ENCODE measurements at regions not wholly inside any gene's neighbourhood (a gene's known extent, or its start where the extent isn't known, plus 50 kb on each side); places are given as distances from the start of the nearest gene placed in this dataset.

DNA sequence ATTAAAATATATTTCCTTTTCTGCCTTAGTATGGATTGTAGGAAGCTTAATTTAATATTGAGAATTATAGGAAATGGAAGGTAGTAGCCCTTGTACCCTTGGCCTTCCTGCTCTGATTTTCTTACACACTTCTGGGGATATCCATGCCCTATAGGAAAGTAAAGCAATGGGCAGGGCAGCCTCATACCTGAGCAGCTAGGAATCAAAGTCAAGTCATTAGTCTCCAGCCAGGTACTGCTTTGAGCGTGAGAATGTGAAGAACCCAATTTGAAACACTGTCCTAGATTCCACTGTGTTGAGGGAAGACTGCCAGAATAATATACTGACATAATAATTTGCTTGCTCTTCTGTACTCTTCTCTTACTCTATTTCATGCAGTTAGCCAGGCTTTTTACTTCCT, 51.0 kb upstream of the L3MBTL3 start:
- DNase-seq: no peak

DNA sequence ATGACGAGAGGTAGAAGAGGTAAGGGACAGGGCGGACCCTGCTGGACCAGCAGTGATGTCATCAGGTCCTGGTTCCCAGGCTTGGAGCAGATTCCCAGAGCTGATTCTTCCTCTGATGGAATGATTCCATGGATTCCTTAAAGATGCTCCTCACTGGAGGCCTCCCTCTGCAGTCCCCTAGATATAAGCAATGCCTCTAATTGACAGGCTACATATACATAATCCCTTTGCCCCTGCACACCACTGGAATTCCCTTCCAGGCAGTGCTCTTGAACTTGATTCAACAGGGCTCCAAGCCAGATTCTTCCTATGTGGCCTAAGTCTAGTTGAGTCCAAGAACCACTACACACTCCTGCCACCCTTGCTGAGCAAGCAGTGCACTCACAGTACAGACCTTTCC, 52.3 kb upstream of the L3MBTL3 start:
- DNase-seq: no peak

DNA sequence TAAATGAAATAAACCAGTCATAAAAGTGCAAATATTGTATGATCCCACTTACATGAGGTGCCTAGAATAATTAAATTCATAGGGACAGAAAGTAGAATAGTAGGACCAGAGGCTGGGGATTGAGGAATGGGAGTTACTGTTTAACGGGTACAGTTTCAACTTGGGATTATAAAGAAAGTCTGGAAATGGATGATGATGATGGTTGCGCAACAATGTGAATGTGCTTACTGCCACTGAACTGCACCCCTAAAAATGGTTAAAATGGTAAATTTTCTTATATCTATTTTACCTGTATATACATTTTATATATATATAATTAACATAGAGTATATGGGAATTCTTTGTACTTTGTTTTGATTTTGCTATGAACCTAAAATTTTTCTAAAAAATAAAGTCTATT, 53.3 kb upstream of the L3MBTL3 start:
- no peak for DNase-seq

DNA sequence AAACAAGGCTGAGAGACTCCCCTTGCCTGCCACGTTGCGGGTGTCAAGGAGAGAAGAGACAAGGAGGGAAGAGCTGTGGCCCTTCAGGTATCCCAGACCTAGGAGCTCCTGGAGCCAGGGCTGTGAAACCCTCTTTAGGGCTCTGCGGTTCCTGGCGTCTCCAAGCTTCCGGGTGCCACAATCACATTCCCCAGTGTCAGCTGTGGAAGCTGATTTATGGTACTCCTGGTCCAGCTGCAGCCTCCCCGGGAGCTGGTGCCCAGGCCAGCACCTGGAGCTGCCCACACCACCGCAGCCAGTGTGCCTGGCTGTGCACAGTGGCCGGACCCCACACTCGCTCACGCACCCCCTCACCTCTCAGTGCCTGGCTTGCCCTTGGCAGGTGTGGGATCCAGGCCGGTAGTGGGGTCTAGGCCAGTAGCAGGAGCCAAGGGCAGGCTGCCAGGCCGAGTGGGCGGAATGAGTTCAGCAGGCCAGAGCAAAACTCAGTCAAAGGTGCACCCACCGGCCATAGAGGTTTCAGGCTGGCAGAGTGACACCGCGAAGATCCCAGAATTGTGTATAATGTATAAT, 58.9 kb upstream of the L3MBTL3 start:
- DNase-seq: no peak

DNA sequence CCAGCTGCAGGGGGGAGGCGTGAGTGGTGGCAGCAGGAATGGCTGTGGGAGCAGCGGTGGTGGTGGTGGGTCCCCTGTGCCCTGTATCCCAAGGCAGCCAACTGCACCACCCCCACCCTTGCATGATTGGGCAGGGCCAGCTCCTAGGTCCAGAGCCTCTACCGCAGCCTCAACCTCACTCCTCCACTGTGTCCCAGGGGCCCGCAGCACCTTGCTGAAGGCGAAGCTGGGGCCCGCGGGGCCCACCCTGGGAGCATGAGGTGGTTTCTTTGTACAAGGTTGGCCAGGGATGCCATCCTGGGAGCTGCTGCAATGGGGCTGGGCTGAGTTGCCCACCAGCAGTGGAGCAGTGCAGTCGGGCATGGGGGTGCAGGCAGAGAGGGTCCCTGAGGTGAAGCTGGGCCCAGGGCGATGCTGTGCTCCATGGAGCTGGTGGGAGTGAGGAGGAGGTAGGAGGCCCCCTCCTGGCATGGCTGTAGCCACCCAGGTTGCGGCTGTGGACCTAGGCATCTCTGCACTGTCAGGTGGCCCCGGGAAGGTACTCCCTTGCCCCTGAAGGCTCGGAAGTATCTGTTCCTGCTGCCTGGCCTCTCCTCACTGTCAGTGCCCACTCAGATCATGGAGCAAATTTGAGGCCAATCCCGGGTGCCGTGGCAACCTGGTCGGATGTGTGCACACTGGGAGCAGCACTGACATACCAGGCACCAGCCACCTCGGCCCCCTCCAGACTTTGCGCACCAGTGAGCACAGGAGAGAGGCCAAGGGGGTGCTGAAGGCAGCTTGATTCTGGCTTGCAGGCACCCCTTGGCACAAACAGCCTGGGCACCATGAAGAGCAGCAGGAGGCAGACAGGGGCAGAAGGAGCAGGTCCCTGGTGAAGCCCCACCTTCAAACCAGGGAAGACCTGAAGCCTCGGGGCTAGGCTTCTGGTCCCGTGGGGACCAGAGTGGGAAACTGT, 60.2 kb upstream of the L3MBTL3 start:
- DNase-seq: no peak

DNA sequence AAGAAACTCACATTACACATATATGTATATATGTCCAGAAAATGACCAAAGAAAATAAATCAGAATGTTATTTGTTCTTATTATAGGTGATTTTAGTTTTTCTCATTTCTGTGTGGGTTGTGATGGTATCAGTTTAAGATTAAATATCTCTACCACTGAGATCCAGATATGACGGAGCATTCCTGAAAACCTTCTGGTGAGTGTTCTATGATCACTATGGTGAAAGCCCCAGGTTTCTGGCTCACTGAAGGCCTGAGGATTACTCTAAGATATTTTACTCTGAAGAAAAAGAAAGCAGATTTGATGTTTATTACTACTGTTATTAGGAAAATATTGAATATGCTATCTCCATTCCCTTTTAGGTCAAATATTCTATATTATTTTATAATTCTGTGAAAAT, 62.8 kb upstream of the L3MBTL3 start:
- DNase-seq: no peak

DNA sequence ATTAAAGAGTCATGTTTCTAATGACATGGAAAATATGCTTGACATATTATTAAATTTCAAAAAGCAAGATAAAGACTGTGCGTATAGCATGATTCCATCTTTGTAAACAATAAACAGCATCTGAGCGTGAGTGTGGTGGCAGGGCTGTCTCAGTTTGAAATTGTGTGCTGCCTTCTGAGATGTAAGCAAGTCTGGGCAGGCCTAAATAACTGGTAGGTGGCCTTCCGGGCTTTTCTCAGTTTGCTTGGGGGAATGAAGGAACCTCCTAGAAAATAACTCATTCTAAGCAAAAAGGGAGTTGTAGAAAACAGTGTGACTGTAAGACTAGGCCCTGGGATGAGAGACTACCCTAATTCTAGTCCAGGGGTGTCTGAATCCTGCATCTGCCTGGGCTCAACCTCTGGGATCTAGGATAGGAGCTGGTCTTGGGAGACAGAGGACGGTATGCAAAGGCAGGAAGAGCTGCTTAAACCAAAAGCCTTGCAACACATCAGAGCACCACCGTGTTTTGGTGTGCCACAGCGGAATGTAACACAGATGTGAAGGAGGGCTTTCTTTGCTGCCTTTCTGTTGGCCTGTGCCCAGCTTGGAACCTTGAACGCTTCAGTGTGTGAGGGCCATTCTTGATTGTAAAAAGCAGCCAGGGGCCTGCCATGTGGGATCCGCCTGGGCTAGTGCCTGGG, 63.5 kb upstream of the L3MBTL3 start:
- no peak for DNase-seq

DNA sequence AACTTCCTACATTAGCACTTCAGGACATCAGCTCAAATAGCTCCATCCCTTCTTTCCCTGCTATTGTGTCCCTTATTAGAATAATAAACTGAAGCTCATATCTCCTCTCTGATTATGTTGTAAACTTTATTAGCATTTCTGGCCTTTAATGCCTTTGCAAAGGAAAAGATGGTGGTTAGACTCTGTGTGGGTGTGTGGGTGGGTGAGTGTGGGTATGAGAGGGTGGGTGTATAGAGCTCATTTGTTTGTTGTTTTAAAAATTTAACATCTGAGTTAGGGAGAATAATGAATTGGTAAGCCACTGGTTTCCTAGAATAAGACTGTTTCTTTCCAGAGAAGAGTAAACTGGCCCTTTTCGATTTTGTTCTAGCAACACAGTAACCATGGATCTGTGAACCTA, 70.6 kb upstream of the L3MBTL3 start:
- no peak for DNase-seq

DNA sequence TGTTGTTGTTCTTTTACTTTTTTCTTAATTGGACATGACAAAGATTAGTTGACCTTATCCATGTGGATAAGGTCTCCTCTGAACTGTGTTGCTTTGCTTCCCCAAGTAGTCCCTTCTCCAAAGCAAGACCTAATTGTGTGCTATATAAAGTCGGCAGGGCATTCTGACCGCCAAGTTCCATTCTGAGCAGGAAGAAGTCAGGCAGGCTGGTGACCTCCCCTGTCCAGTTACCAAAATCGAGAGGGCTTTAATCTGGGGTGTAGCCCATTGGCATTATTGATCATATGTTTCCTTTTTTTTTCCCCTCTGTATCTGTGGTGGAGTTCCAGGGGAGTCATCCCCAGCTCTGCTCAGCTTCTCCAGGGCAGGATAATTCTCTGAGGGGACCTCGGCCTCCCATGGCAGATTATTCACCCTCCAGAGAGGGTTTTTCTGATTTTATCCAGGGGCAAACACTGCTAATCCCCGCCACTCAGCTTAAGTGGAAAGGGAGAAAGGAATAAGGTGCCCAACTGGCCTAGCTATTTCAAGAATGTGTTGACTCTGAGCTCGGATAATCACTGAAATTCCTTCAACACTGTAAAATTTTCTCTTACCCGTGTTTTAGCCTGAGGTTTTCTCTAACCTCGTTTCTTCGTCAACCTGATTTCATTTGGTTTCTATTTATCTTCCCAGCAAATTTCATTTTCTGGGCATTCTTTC, 71.8 kb upstream of the L3MBTL3 start:
- no peak for DNase-seq

DNA sequence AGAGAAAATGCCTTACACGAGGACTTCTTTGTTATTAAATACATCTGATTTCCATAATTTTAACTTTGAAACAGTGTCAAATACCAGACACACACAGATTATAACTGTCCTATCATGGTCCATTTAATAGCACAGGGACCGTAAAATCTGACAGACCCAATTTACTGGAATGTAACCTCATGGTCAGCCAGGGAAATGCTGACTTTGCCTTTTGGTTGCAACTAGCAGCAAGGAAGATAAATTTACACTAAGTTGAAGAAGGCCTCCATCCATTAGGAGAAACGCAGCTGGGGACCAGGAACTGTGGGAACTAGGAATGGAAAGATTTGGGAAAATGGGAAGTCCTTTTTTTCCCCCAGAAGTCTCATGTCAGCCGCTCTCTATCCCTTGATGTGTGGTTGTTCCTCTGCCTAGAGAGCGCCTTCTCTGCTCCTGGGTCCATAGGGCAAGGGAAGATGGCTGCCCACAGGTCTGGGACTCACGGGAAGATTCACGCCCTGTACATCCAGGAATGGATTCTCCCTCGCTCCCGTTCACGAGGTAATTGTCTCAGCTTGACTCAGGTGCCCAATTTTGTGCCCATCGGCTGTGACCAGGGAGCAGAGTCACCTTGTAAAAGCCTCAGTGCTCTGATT, 74.6 kb upstream of the L3MBTL3 start:
- no peak for DNase-seq

DNA sequence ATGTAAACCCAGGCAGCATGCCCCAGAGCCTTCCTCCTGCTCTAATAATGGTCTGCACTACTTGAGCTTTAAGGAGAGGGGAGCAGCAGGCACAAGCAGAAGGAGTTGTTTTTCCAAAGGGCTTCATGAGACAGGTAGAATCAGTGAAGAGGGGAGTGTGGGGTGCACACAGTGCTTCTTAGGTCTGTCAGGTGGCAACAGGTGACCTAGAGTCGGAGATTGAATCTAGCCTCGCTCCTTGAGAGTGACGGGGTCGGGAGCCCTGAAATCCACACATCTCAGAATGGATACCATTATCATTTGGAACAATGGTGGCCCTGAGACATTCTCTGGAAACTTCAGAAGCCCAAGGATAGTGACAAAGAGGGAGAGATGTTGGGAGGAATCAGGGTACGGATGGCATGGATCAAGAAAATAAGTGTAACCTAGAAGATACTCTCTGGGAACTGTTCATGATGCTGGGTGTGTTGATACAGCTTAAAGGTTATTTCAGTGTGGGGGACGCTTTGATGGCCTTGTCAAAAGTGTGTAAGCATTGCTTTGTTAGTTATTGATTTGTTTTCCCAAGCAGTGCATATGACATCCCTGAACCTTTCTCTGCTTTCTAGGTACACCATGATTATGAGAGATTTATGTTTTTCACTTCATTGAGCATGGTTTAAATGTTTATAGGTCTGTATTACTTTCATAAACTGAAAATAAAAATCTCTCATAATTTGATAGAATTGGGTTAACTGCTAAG, 77.8 kb upstream of the L3MBTL3 start:
- no peak for DNase-seq

DNA sequence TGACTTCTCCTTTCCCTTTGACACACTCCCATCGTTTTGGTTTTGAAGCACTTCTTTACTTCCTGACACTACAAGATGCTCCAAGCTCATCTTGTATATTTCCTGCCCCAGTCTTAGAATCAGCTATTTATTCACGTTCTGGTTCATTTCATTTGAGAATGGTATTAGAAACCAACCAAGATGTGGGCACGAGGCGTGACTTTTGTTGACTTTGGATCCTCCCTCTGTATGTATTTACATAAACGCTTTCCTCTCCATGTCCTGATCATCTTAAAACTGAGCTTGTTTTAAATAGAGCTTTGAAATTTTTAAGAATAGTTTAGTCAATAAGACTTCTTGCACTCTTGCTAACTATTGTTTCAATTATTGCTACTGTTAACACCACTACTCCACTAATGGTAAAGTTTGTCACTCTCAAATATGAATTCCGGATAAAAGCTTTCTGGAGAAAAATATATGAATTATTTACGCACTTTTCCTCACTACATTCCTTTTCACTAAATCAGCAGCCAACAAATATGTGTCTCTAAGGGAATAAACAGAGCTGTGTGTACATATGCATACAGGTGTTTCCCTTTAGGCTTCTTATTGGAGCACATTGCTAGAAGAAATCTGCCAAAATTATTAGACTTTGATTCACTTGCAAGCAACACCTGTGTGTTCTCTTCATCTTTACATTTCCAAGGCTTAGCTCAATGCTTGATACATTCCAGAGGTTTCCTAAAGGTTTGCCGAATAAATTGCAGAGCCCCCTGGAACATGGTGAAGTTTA, 77.3 kb upstream of the TMEM244 start:
- DNase-seq: no peak

DNA sequence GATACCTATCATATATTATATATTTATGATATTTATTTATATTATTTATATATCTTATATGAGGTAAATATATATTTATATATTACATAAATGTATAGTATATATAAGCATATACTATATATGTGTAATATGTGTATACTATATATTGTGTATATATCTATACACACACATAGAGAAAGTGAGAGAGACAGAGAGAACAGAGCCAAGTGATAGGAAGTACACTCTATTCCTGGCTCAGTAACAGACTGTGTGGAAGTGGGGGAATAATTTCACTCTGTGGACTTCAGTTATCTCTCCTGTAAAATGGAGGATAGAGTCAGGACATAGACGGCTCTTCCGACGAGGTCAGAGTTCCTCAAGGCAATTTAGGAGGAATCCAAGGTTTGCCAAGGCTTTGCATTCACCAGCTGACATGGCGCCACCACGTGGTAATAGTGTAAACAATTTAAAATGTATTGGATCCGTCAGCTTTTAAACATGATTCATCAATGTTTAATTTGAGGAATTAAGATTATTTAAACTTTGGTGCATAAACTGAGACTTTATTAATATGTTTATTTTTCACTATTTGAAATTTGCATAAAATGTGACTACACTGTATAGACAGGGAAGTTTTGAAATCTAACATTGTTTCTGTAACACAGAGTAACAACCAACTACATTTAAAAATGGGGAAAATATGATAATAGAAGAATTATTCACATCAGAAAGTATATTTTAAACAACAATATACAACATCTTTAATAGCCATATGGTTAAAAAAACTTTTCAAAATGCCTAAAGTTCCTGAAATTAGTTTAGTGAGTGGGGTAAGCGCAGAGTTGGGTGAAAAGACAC, 75.4 kb upstream of the TMEM244 start:
- peak; percentile 53 for DNase-seq

DNA sequence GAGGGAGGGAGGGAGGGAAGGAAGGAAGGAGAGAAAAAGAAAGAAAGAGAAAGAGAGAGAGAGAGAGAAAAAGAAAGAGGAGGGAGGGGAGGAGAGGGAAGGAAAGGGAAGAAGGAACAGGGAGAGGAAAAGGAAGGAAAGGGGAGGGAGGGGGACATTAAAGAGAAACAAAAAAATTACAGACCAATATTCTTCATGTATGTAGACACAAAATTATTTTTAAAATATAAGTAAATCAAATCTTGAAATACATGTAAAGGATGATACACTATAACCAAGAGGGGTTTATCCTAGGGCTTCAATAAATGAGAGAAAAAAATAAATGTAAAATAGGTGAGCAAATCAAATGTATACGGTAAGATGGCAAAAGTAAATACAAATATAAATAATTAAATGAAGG, 71.2 kb upstream of the TMEM244 start:
- no peak for DNase-seq

DNA sequence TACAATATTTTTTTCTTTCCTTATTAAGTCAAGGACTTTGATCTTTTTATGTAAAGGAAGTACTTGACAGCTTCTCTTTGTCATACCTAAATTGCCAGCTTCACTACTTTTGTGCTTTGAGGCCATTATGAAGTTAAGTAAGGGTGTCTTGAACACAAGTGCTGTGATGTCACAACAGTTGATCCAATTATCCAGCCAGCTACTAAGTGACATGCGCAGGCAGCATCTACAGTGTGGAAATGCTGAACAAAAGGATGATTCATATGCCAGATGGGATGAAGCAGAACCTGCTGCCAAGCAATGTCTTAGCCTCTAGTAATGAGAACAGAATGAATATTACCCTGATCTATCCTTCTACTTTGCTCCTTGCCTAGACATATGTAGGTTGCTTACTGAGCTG, 68.3 kb upstream of the TMEM244 start:
- no peak for DNase-seq

DNA sequence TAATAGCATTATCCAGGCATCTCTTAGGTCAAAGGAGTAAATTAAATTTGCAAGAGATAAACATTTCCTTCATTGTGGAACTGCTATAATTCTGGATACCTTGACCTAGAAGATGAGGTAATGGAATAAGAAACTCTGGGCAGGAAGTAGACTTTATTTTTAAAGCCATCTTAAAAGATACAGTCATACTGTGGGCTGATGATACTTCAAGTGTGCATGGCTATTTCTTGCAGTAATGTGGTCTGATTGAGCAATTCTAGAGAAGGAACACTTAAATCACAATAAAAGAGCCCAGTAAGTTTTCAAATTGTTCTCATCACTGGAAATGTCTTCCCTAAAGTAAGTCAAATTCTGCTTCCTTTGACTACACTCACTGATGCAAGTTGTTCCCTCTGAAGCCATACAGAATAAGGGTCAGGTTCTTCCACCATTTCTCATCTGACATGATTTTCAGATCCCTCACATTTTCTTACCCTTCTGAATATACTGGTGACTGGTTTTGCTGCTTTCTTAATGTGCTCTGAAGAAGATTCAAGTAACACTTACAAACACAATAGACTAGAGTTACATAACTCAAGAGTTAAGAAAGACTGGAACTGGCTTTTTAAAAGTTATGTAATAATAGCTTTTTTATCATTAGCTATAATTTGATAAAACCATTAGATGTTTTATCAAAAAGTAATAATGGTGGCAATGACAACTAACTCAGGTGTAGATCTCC, 62.6 kb upstream of the TMEM244 start:
- DNase-seq: no peak

DNA sequence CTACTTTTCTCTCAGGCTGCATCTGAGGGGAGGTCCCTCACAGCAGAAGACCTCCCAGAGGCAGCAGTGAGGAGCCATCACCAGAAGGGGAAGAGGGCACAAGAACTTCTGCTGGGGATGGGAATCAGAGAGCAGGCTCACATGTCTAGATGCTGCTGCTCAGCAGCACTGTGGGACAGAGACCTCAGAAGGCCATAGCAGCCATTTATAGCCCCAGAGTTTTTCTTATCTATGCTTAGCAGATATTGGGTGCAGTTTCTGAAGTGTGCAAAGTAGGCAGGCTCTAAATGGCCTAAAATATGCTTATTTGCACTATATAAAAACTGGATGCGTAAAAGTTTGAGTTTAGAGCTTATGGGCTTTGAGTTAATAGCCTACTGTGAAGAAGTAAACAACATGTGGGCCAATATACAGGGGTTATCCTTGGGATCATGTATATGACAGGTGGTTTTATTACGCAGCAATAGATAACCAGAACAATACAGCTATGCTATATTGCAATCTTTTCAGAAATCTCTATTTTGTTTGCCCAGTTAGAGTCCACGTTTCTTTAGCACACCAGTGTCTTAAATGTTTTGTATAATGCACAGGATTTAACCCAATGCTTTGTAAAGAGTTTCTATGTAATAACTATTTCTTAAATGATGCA, 60.2 kb upstream of the TMEM244 start:
- DNase-seq: no peak

DNA sequence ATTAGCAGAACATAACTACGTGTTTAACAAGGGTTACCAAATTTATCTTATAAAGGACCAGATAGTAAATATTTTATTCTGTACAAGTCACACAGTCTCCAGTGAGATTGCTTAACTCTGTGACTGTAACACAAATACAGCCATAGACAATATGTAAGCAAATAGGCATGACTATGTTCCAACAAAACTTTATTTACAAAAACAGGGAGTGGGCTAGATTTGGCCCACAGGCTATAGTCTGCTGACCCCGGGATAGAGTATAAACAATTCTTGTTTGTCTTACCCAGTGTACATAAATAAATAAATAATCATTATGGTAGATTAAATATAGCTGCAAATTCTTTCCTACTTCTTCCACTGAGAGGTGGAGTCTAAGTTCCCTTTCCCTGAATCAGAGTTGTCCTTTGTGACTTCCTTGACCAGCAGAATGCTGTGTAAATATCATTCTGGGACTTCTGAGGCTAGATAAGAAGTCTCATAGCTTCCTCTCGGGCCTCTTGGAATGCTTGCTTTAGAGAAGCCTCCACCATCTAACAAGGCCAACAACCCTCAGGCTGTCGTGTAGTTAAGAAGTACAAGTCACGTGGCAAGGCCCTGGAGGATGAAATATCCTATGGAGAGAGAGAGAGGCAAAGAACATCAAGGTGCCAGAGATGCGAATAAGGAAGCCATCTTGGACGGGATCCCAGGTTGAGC, 59.1 kb upstream of the TMEM244 start:
- DNase-seq: no peak

Measured in left kidney (tissue), 1 donor.